SK-N-SH (cell line): ENCODE measurements at regions not wholly inside any gene's neighbourhood (a gene's known extent, or its start where the extent isn't known, plus 50 kb on each side); places are given as distances from the start of the nearest gene placed in this dataset.

ENCODE experiments used
- CTCF ChIA-PET: fragments of 300-600, 350-600 bp; formaldehyde crosslinking; extraction: SDS; loops from one replicate; lab custom pipeline; 2021; lab: Yijun Ruan, JAX
- POLR2A ChIA-PET: fragments of 350-600 bp; sonication (Branson Sonifier 250); formaldehyde crosslinking; extraction: SDS; loops from one replicate; lab custom pipeline; 2020; ENCODE audit warnings: antibody characterized with exemption, inconsistent platforms; lab: Yijun Ruan, JAX
- DNase-seq: peaks from one replicate; pipeline ENCODE4 v3.0.0; 2012
- H2AFZ ChIP-seq: fragments of 200-600 bp; sonication (generic); 2 replicates; pipeline ENCODE4 v1.8.1; 2016; ENCODE audit warnings: antibody characterized with exemption, mild to moderate bottlenecking, low read depth
- H3F3A ChIP-seq: fragments of 200-600 bp; sonication (generic); replicated peaks from 2 replicates; pipeline ENCODE3; 2016; ENCODE audit warnings: antibody characterized with exemption, mild to moderate bottlenecking; ENCODE audit not compliant: insufficient read depth
- H3K27ac ChIP-seq, 2 experiments: fragments of 200-500 bp in 1 of 2; fragments of 200-600 bp in 1 of 2; sonication (Bioruptor generic) in 1 of 2; sonication (generic), shearing (Covaris generic) in 1 of 2; 2 replicates each; pipeline versions ENCODE4 v1.5.1 to v1.6.1; 2014 to 2016; ENCODE audit warnings: low read depth in 2 of 2, inconsistent platforms in 1 of 2, low read length in 1 of 2, mild to moderate bottlenecking in 1 of 2, mixed read lengths in 1 of 2
- H3K27me3 ChIP-seq: fragments of 200-600 bp; sonication (generic), shearing (Covaris generic); 2 replicates; pipeline ENCODE4 v1.6.1; 2016; ENCODE audit warnings: mixed run types; ENCODE audit not compliant: insufficient read depth
- H3K36me3 ChIP-seq, 2 experiments: fragments of 200-500 bp in 1 of 2; fragments of 200-600 bp in 1 of 2; sonication (Bioruptor generic) in 1 of 2; sonication (generic) in 1 of 2; replicated peaks in 1 of 2; 2 replicates each; pipeline versions ENCODE3 to v1.5.1; 2014 to 2016; ENCODE audit warnings: low read length in 1 of 2, mild to moderate bottlenecking in 1 of 2; ENCODE audit not compliant: insufficient read depth in 2 of 2, control insufficient read depth in 1 of 2
- H3K4me1 ChIP-seq, 2 experiments: fragments of 200-500 bp in 1 of 2; fragments of 200-600 bp in 1 of 2; sonication (Bioruptor generic) in 1 of 2; sonication (generic), shearing (Covaris generic) in 1 of 2; 2 replicates each; pipeline versions ENCODE4 v1.5.1 to v1.6.1; 2014 to 2016; ENCODE audit warnings: low read depth in 1 of 2, low read length in 1 of 2, mixed run types in 1 of 2; ENCODE audit not compliant: insufficient read depth in 2 of 2, control insufficient read depth in 1 of 2
- H3K4me2 ChIP-seq: fragments of 200-600 bp; sonication (generic), shearing (Covaris generic); 2 replicates; pipeline ENCODE4 v1.6.1; 2017; ENCODE audit warnings: mixed run types
- H3K4me3 ChIP-seq, 2 experiments: fragments of 200-500 bp in 1 of 2; fragments of 200-600 bp in 1 of 2; sonication (Bioruptor generic) in 1 of 2; sonication (generic), shearing (Covaris generic) in 1 of 2; 2 replicates each; pipeline versions ENCODE4 v1.5.1 to v1.8.1; 2014 to 2016; ENCODE audit warnings: low read depth in 2 of 2, inconsistent platforms in 1 of 2, low read length in 1 of 2, mild to moderate bottlenecking in 1 of 2, mixed read lengths in 1 of 2, moderate library complexity in 1 of 2
- H3K79me2 ChIP-seq: fragments of 200-600 bp; sonication (generic); 2 replicates; pipeline ENCODE4 v1.8.1; 2017; ENCODE audit warnings: mild to moderate bottlenecking; ENCODE audit not compliant: insufficient read depth
- H3K9ac ChIP-seq: fragments of 200-600 bp; sonication (generic); 2 replicates; pipeline ENCODE4 v1.6.1; 2017; ENCODE audit warnings: mixed run types
- H3K9me2 ChIP-seq: fragments of 200-600 bp; sonication (generic); 2 replicates; pipeline ENCODE4 v1.6.1; 2017; ENCODE audit warnings: mixed run types
- H3K9me3 ChIP-seq: fragments of 200-600 bp; sonication (generic); 2 replicates; pipeline ENCODE4 v1.6.1; 2017; ENCODE audit warnings: mixed run types, mild to moderate bottlenecking, moderate library complexity
- H4K20me1 ChIP-seq: fragments of 200-600 bp; sonication (generic); 2 replicates; pipeline ENCODE4 v1.6.1; 2017; ENCODE audit warnings: mild to moderate bottlenecking, mixed run types; ENCODE audit not compliant: insufficient read depth
- ELF1 ChIP-seq: IDR thresholded peaks from 2 replicates; pipeline ENCODE4 v1.4.0; 2012
- EP300 ChIP-seq, 2 experiments: IDR thresholded peaks; 2 replicates each; pipeline versions ENCODE4 v1.4.0 to v1.6.1; 2012; ENCODE audit warnings: borderline replicate concordance in 1 of 2, low read depth in 1 of 2, low read length in 1 of 2
- FOSL2 ChIP-seq: IDR thresholded peaks from 2 replicates; pipeline ENCODE4 v1.4.0; 2012; ENCODE audit warnings: low read depth, mild to moderate bottlenecking, moderate library complexity, borderline replicate concordance
- JUND ChIP-seq: IDR thresholded peaks from 2 replicates; pipeline ENCODE4 v1.4.0; 2012
- MEF2A ChIP-seq: IDR thresholded peaks from 2 replicates; pipeline ENCODE4 v1.4.0; 2012; ENCODE audit warnings: low read depth, borderline replicate concordance
- NRF1 ChIP-seq: IDR thresholded peaks from 2 replicates; pipeline ENCODE4 v1.6.1; 2012; ENCODE audit warnings: low read depth, mild to moderate bottlenecking, low read length
- PBX3 ChIP-seq: IDR thresholded peaks from 2 replicates; pipeline ENCODE4; 2012
- POLR2AphosphoS5 ChIP-seq: IDR thresholded peaks from 2 replicates; pipeline ENCODE4 v1.6.1; 2012; ENCODE audit warnings: low read depth, low read length
- RXRA ChIP-seq: IDR thresholded peaks from 2 replicates; pipeline ENCODE4 v1.4.0; 2012; ENCODE audit warnings: low read depth, mild to moderate bottlenecking, borderline replicate concordance
- SIN3A ChIP-seq: IDR thresholded peaks from 2 replicates; pipeline ENCODE4 v1.6.1; 2012; ENCODE audit warnings: low read depth, mild to moderate bottlenecking, low read length, moderate library complexity, borderline replicate concordance
- TCF12 ChIP-seq: IDR thresholded peaks from 2 replicates; pipeline ENCODE4 v1.4.0; 2012
- USF2 ChIP-seq: fragments of 150-350 bp; IDR thresholded peaks from 2 replicates; pipeline ENCODE4 v1.6.1; 2017; ENCODE audit warnings: antibody characterized with exemption, low read length, low read depth, borderline replicate concordance
- YY1 ChIP-seq: IDR thresholded peaks from 2 replicates; pipeline ENCODE4 v1.4.0; 2012; ENCODE audit warnings: low read depth, mild to moderate bottlenecking
- ZBTB33 ChIP-seq: IDR thresholded peaks from 2 replicates; pipeline ENCODE4 v1.4.0; 2012; ENCODE audit warnings: low read depth, borderline replicate concordance
- WGBS: methylation state at CpG from one replicate; pipeline ENCODE4 v1.1.6; 2017; ENCODE audit warnings: low lambda C conversion rate; 5-methylcytosine and 5-hydroxymethylcytosine counted together

- no peak for DNase-seq
- Histone ChIP-seq H3K4me2 (no peak overlapping the region), H3K27ac (no peak overlapping the region)
- TF ChIP-seq YY1 = no peak
- no peak for TF ChIP-seq POLR2AphosphoS5
- TF ChIP-seq, all 33 proteins: peak for 0
- H3F3A ChIP-seq = no peaks in the 10 kb centered on the region
- ChIA-PET CTCF (interaction anchor here (1.0 to 2.2 kb wide), 4 partner anchors 9 to 283 kb away, joined by 3 to 9 read pairs (median 5); no protein-coding TSS in a partner anchor), POLR2A (no interaction called here)
- H2AFZ ChIP-seq = no peak overlapping the region
- no peak overlapping the region for H3K4me3 ChIP-seq
- WGBS = 22% methylated on average over 5 of the region's 5 CpGs
- H3K36me3 ChIP-seq = no peaks in the 10 kb centered on the region
- H3K27me3 ChIP-seq = no peaks in the 10 kb centered on the region
- H3K9me3 ChIP-seq = no peaks in the 10 kb centered on the region
- H3K9ac ChIP-seq = no peak overlapping the region
- no peaks in the 10 kb centered on the region for H3K4me1 ChIP-seq
- H4K20me1 ChIP-seq = no peaks in the 10 kb centered on the region
- H3K9me2 ChIP-seq = no peaks in the 10 kb centered on the region
- H3K79me2 ChIP-seq = no peaks in the 10 kb centered on the region
Observed at GRCh38 chr2:84031312-84032050, 427.6 kb downstream of the SUCLG1 start.

GRCh38 chr2:84029903-84030575, 429.0 kb downstream of the SUCLG1 start:
- H3K27ac ChIP-seq = no peak overlapping the region
- no peaks in the 10 kb centered on the region for H4K20me1 ChIP-seq
- CTCF ChIA-PET = interaction anchor here (2.2 kb wide), 1 partner anchor 285 kb away, joined by 7 read pairs; no protein-coding TSS in a partner anchor
- no peaks in the 10 kb centered on the region for H3F3A ChIP-seq
- H3K4me3 ChIP-seq = no peak overlapping the region
- DNase-seq = no peak
- no peaks in the 10 kb centered on the region for H3K4me1 ChIP-seq
- H3K9ac ChIP-seq = no peak overlapping the region
- 2% methylated on average over 4 of the region's 4 CpGs for WGBS
- H3K79me2 ChIP-seq = no peaks in the 10 kb centered on the region
- no peaks in the 10 kb centered on the region for H3K9me2 ChIP-seq
- H2AFZ ChIP-seq = no peak overlapping the region
- TF ChIP-seq MEF2A (no peak), TCF12 (no peak), ZBTB33 (no peak), POLR2AphosphoS5 (no peak), EP300 (IDR thresholded peaks at IDR 0.05; ENCODE audit: borderline replicate concordance in 1 of 2, low read depth in 1 of 2, low read length in 1 of 2) (no peak), ELF1 (no peak), RXRA (no peak), FOSL2 (no peak), NRF1 (no peak), PBX3 (no peak), USF2 (no peak), SIN3A (no peak), JUND (no peak)
- POLR2A ChIA-PET = no interaction called here
- H3K27me3 ChIP-seq = no peaks in the 10 kb centered on the region
- no peaks in the 10 kb centered on the region for H3K9me3 ChIP-seq
- no peaks in the 10 kb centered on the region for H3K36me3 ChIP-seq
- H3K4me2 ChIP-seq = no peak overlapping the region
